ENCODE measurements at regions not wholly inside any gene's neighbourhood (a gene's known extent, or its start where the extent isn't known, plus 50 kb on each side); places are given as distances from the start of the nearest gene placed in this dataset.
"Not testable (repeated sequence)": the region's sequence is repeated elsewhere in the genome, so short reads cannot be mapped to it uniquely, and the experiment has no call there.

- H3K4me3 ChIP-seq (ENCODE audit: low read depth in 1 of 5, low read length in 5 of 5): no peak overlapping the region
- H3K27ac ChIP-seq (ENCODE audit: low read depth, low read length): peak overlapping the region; percentile 35
- H3K9ac ChIP-seq (ENCODE audit: low read length in 5 of 5): no peak overlapping the region
- H3K27me3 ChIP-seq (ENCODE audit: control insufficient read depth in 5 of 5, insufficient read depth in 4 of 5, low read length in 5 of 5): no peaks in the 10 kb centered on the region
- H3K4me1 ChIP-seq (ENCODE audit: control insufficient read depth in 5 of 5, insufficient read depth in 5 of 5, low read length in 5 of 5): peaks cover 0 to 10% (median 0%) of the 10 kb centered on the region in 5 donors
- no peaks in the 10 kb centered on the region for H3K36me3 ChIP-seq (ENCODE audit: control insufficient read depth in 5 of 5, insufficient read depth in 5 of 5, low read length in 5 of 5)
- H3K9me3 ChIP-seq (ENCODE audit: control insufficient read depth in 5 of 5, low read length in 5 of 5): peaks cover 0 to 6% (median 4%) of the 10 kb centered on the region in 5 donors
Observed at GRCh38 chr7:81051811-81052413, 133.1 kb upstream of the SEMA3C start.

GRCh38 chr7:81045491-81046030 lies 126.7 kb upstream of the SEMA3C start:
- Histone ChIP-seq H3K4me3 (ENCODE audit: low read depth in 1 of 5, low read length in 5 of 5) (no peak overlapping the region), H3K9ac (ENCODE audit: low read length in 5 of 5) (no peak overlapping the region), H3K27ac (ENCODE audit: low read depth, low read length) (no peak overlapping the region), H3K27me3 (ENCODE audit: control insufficient read depth in 5 of 5, insufficient read depth in 4 of 5, low read length in 5 of 5) (no peaks in the 10 kb centered on the region), H3K36me3 (ENCODE audit: control insufficient read depth in 5 of 5, insufficient read depth in 5 of 5, low read length in 5 of 5) (no peaks in the 10 kb centered on the region), H3K9me3 (ENCODE audit: control insufficient read depth in 5 of 5, low read length in 5 of 5) (peaks cover 0 to 8% (median 5%) of the 10 kb centered on the region in 5 donors), H3K4me1 (ENCODE audit: control insufficient read depth in 5 of 5, insufficient read depth in 5 of 5, low read length in 5 of 5) (no peaks in the 10 kb centered on the region)

- not testable (repeated sequence) for H3K9ac ChIP-seq (ENCODE audit: low read length in 5 of 5); H3K9me3 ChIP-seq (ENCODE audit: control insufficient read depth in 5 of 5, low read length in 5 of 5); H3K27ac ChIP-seq (ENCODE audit: low read depth, low read length); H3K4me3 ChIP-seq (ENCODE audit: low read depth in 1 of 5, low read length in 5 of 5); H3K27me3 ChIP-seq (ENCODE audit: control insufficient read depth in 5 of 5, insufficient read depth in 4 of 5, low read length in 5 of 5); H3K36me3 ChIP-seq (ENCODE audit: control insufficient read depth in 5 of 5, insufficient read depth in 5 of 5, low read length in 5 of 5); H3K4me1 ChIP-seq (ENCODE audit: control insufficient read depth in 5 of 5, insufficient read depth in 5 of 5, low read length in 5 of 5)
Observed at GRCh38 chr7:81042646-81043045, 123.8 kb upstream of the SEMA3C start.

- no peaks in the 10 kb centered on the region for H3K4me1 ChIP-seq (ENCODE audit: control insufficient read depth in 5 of 5, insufficient read depth in 5 of 5, low read length in 5 of 5)
- H3K9ac ChIP-seq (ENCODE audit: low read length in 5 of 5): no peak overlapping the region
- H3K27ac ChIP-seq (ENCODE audit: low read depth, low read length): no peak overlapping the region
- no peaks in the 10 kb centered on the region for H3K36me3 ChIP-seq (ENCODE audit: control insufficient read depth in 5 of 5, insufficient read depth in 5 of 5, low read length in 5 of 5)
- no peaks in the 10 kb centered on the region for H3K9me3 ChIP-seq (ENCODE audit: control insufficient read depth in 5 of 5, low read length in 5 of 5)
- H3K27me3 ChIP-seq (ENCODE audit: control insufficient read depth in 5 of 5, insufficient read depth in 4 of 5, low read length in 5 of 5): no peaks in the 10 kb centered on the region
- H3K4me3 ChIP-seq (ENCODE audit: low read depth in 1 of 5, low read length in 5 of 5): no peak overlapping the region
Observed at GRCh38 chr7:81040496-81040895, 121.6 kb upstream of the SEMA3C start.

DNA sequence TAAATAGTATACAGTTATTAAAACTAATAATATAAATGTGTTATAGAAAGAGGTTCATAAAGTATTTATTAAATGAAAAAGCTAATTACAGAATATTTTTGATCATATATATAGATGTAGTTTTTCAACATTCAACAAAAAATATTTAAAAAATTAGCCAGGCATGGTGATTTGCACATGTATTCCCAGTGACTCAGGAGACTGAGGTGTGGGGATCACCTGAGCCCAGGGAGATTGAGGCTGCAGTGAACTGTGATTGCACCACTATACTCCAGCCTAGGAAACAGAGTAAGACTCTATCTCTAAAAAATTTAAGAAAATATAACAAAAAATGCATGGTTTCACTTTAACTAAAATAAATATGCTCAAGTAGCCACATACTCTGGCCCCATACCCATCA lies 118.0 kb upstream of the SEMA3C start:
- Histone ChIP-seq H3K4me1 (ENCODE audit: control insufficient read depth in 5 of 5, insufficient read depth in 5 of 5, low read length in 5 of 5) (no peaks in the 10 kb centered on the region), H3K27ac (ENCODE audit: low read depth, low read length) (no peak overlapping the region), H3K9me3 (ENCODE audit: control insufficient read depth in 5 of 5, low read length in 5 of 5) (no peaks in the 10 kb centered on the region), H3K36me3 (ENCODE audit: control insufficient read depth in 5 of 5, insufficient read depth in 5 of 5, low read length in 5 of 5) (no peaks in the 10 kb centered on the region), H3K9ac (ENCODE audit: low read length in 5 of 5) (no peak overlapping the region), H3K4me3 (ENCODE audit: low read depth in 1 of 5, low read length in 5 of 5) (no peak overlapping the region), H3K27me3 (ENCODE audit: control insufficient read depth in 5 of 5, insufficient read depth in 4 of 5, low read length in 5 of 5) (no peaks in the 10 kb centered on the region)

GRCh38 chr7:81036057-81036456 lies 117.2 kb upstream of the SEMA3C start:
- Histone ChIP-seq H3K4me3 (ENCODE audit: low read depth in 1 of 5, low read length in 5 of 5) (no peak overlapping the region), H3K36me3 (ENCODE audit: control insufficient read depth in 5 of 5, insufficient read depth in 5 of 5, low read length in 5 of 5) (no peaks in the 10 kb centered on the region), H3K9me3 (ENCODE audit: control insufficient read depth in 5 of 5, low read length in 5 of 5) (no peaks in the 10 kb centered on the region), H3K9ac (ENCODE audit: low read length in 5 of 5) (no peak overlapping the region), H3K4me1 (ENCODE audit: control insufficient read depth in 5 of 5, insufficient read depth in 5 of 5, low read length in 5 of 5) (no peaks in the 10 kb centered on the region), H3K27ac (ENCODE audit: low read depth, low read length) (no peak overlapping the region), H3K27me3 (ENCODE audit: control insufficient read depth in 5 of 5, insufficient read depth in 4 of 5, low read length in 5 of 5) (no peaks in the 10 kb centered on the region)

- H3K36me3 ChIP-seq (ENCODE audit: control insufficient read depth in 5 of 5, insufficient read depth in 5 of 5, low read length in 5 of 5): no peaks in the 10 kb centered on the region
- H3K4me3 ChIP-seq (ENCODE audit: low read depth in 1 of 5, low read length in 5 of 5): no peak overlapping the region
- H3K9me3 ChIP-seq (ENCODE audit: control insufficient read depth in 5 of 5, low read length in 5 of 5): no peaks in the 10 kb centered on the region
- H3K9ac ChIP-seq (ENCODE audit: low read length in 5 of 5): no peak overlapping the region
- H3K4me1 ChIP-seq (ENCODE audit: control insufficient read depth in 5 of 5, insufficient read depth in 5 of 5, low read length in 5 of 5): no peaks in the 10 kb centered on the region
- no peaks in the 10 kb centered on the region for H3K27me3 ChIP-seq (ENCODE audit: control insufficient read depth in 5 of 5, insufficient read depth in 4 of 5, low read length in 5 of 5)
- H3K27ac ChIP-seq (ENCODE audit: low read depth, low read length): no peak overlapping the region
Observed at GRCh38 chr7:81031996-81032395, 113.1 kb upstream of the SEMA3C start.

DNA sequence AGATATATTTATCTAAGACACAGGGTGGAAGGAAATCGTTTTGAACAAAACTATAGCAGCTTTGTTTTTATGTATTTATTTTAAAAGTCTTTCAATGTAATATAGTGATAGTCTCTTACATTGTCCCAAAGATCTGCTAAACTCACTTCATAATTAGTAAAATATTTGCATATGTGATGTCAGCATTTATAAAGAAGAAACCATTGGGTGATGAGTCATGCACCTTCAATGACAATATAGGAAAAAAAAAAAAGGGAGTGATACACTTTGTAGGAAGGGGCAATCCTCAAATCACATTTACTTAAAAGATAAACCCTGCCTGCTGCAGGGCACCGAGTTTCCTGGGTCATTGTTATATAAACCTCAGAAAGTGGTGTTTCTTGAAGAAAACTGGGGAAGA lies 112.4 kb upstream of the SEMA3C start:
- no peaks in the 10 kb centered on the region for H3K4me1 ChIP-seq (ENCODE audit: control insufficient read depth in 5 of 5, insufficient read depth in 5 of 5, low read length in 5 of 5)
- no peaks in the 10 kb centered on the region for H3K36me3 ChIP-seq (ENCODE audit: control insufficient read depth in 5 of 5, insufficient read depth in 5 of 5, low read length in 5 of 5)
- no peaks in the 10 kb centered on the region for H3K27me3 ChIP-seq (ENCODE audit: control insufficient read depth in 5 of 5, insufficient read depth in 4 of 5, low read length in 5 of 5)
- H3K4me3 ChIP-seq (ENCODE audit: low read depth in 1 of 5, low read length in 5 of 5): no peak overlapping the region
- no peak overlapping the region for H3K27ac ChIP-seq (ENCODE audit: low read depth, low read length)
- no peaks in the 10 kb centered on the region for H3K9me3 ChIP-seq (ENCODE audit: control insufficient read depth in 5 of 5, low read length in 5 of 5)
- H3K9ac ChIP-seq (ENCODE audit: low read length in 5 of 5): no peak overlapping the region

DNA sequence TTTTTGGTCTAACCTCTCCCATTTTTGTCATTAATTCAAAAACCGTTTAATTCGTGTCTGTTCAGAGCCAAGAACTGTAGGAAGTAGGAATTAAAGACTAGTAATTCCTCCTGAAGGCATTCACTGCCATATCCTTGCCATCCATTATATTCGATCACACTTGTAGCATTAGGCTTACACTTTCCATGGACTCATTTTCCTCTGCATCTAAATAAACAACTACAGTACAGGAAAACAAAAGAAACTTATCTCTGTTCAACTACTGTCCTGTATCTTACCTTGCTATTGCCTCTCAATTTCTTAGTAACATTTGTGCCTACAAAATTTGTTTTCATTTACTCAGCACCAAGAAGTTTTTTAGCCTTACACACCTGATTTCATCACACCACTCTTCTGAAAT lies 111.6 kb upstream of the SEMA3C start:
- H3K36me3 ChIP-seq (ENCODE audit: control insufficient read depth in 5 of 5, insufficient read depth in 5 of 5, low read length in 5 of 5): no peaks in the 10 kb centered on the region
- H3K4me3 ChIP-seq (ENCODE audit: low read depth in 1 of 5, low read length in 5 of 5): no peak overlapping the region
- H3K9ac ChIP-seq (ENCODE audit: low read length in 5 of 5): no peak overlapping the region
- H3K27ac ChIP-seq (ENCODE audit: low read depth, low read length): no peak overlapping the region
- H3K9me3 ChIP-seq (ENCODE audit: control insufficient read depth in 5 of 5, low read length in 5 of 5): no peaks in the 10 kb centered on the region
- no peaks in the 10 kb centered on the region for H3K4me1 ChIP-seq (ENCODE audit: control insufficient read depth in 5 of 5, insufficient read depth in 5 of 5, low read length in 5 of 5)
- H3K27me3 ChIP-seq (ENCODE audit: control insufficient read depth in 5 of 5, insufficient read depth in 4 of 5, low read length in 5 of 5): no peaks in the 10 kb centered on the region

- Histone ChIP-seq H3K27ac (ENCODE audit: low read depth, low read length) (no peak overlapping the region), H3K4me3 (ENCODE audit: low read depth in 1 of 5, low read length in 5 of 5) (no peak overlapping the region)
Observed at GRCh38 chr7:81029511-81029910, 110.7 kb upstream of the SEMA3C start.

More at GRCh38 chr7:81029511-81029910, 110.7 kb upstream of the SEMA3C start:
- H3K27me3 ChIP-seq (ENCODE audit: control insufficient read depth in 5 of 5, insufficient read depth in 4 of 5, low read length in 5 of 5): no peaks in the 10 kb centered on the region
- peaks cover 0 to 3% (median 0%) of the 10 kb centered on the region in 5 donors for H3K4me1 ChIP-seq (ENCODE audit: control insufficient read depth in 5 of 5, insufficient read depth in 5 of 5, low read length in 5 of 5)
- no peaks in the 10 kb centered on the region for H3K36me3 ChIP-seq (ENCODE audit: control insufficient read depth in 5 of 5, insufficient read depth in 5 of 5, low read length in 5 of 5)
- H3K9ac ChIP-seq (ENCODE audit: low read length in 5 of 5): no peak overlapping the region
- H3K9me3 ChIP-seq (ENCODE audit: control insufficient read depth in 5 of 5, low read length in 5 of 5): no peaks in the 10 kb centered on the region
